ENCODE measurements at regions not wholly inside any gene's neighbourhood (a gene's known extent, or its start where the extent isn't known, plus 50 kb on each side); places are given as distances from the start of the nearest gene placed in this dataset.

DNA sequence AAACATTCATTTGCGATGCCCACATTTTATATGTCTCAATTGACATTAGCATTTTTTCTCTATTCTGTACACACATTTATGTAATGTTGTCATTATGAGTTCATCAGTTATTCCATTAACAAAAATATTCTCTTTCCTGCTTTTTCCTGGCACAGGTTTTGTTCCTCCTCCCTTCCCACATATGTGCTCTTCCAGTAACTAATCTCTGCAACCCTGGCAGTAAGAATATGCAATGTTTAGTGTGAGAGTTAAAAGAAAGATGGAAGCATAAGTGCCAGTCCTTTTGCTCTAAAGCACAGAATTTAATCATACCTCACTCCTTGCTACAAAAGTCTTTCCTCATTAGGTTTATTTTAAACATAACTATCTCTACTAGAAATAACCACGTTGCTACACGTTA lies 155.8 kb upstream of the ERBB4 start:
- TF ChIP-seq, protein P1, sequence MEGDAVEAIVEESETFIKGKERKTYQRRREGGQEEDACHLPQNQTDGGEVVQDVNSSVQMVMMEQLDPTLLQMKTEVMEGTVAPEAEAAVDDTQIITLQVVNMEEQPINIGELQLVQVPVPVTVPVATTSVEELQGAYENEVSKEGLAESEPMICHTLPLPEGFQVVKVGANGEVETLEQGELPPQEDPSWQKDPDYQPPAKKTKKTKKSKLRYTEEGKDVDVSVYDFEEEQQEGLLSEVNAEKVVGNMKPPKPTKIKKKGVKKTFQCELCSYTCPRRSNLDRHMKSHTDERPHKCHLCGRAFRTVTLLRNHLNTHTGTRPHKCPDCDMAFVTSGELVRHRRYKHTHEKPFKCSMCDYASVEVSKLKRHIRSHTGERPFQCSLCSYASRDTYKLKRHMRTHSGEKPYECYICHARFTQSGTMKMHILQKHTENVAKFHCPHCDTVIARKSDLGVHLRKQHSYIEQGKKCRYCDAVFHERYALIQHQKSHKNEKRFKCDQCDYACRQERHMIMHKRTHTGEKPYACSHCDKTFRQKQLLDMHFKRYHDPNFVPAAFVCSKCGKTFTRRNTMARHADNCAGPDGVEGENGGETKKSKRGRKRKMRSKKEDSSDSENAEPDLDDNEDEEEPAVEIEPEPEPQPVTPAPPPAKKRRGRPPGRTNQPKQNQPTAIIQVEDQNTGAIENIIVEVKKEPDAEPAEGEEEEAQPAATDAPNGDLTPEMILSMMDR (IDR thresholded peaks at IDR 0.05), result no peak
- TF ChIP-seq EZH2phosphoT487 (IDR thresholded peaks at IDR 0.05) (no peak), EZH2 (IDR thresholded peaks at IDR 0.05) (no peak)
